K562 (cell line): ENCODE measurements at regions not wholly inside any gene's neighbourhood (a gene's known extent, or its start where the extent isn't known, plus 50 kb on each side); places are given as distances from the start of the nearest gene placed in this dataset.

Experiments used
- ERF ChIP-seq: fragments of 450-650 bp; formaldehyde crosslinking; IDR thresholded peaks from 2 replicates; pipeline ENCODE4 v1.4.0; 2020; ENCODE audit warnings: mild to moderate bottlenecking, mixed read lengths
- HIVEP1 ChIP-seq: fragments of 250-450 bp; sonication (Bioruptor Pico); IDR thresholded peaks from 2 replicates; pipeline ENCODE4 v1.4.0; 2020; ENCODE audit warnings: mild to moderate bottlenecking
- MBD2 ChIP-seq: sonication (generic); IDR thresholded peaks from 2 replicates; pipeline ENCODE4 v1.6.1; 2016; ENCODE audit warnings: low read depth, borderline replicate concordance
- VEZF1 ChIP-seq: fragments of 200-800 bp; sonication (Bioruptor generic); IDR thresholded peaks from 2 replicates; pipeline ENCODE4 v1.6.1; 2017; ENCODE audit warnings: missing genetic modification characterization, missing compliant biosample characterization
- ZBTB40 ChIP-seq, 2 experiments: fragments of 450-650 bp in 1 of 2; sonication (generic) in 1 of 2; formaldehyde crosslinking in 1 of 2; IDR thresholded peaks; 2 replicates each; pipeline versions ENCODE4 v1.7.1 to v1.9.0; 2016 to 2022; ENCODE audit warnings: inconsistent platforms in 1 of 2, mild to moderate bottlenecking in 1 of 2, missing genetic modification reagents in 1 of 2
- ZNF507 ChIP-seq: conservative IDR thresholded peaks from 2 replicates; pipeline ENCODE4 v1.6.1; 2017; ENCODE audit warnings: missing genetic modification characterization, missing compliant biosample characterization
- ZSCAN29 ChIP-seq: fragments of 450-650 bp; IDR thresholded peaks from 2 replicates; pipeline ENCODE4 v1.6.1; 2017

- TF ChIP-seq ZBTB40 (IDR thresholded peaks at IDR 0.05) (no peak), ZBTB40 (CRISPR knock-in tag; IDR thresholded peaks at IDR 0.05) (no peak), HIVEP1 (CRISPR knock-in tag) (no peak), ZSCAN29 (no peak), ZNF507 (no peak), VEZF1 (CRISPR knock-in tag) (no peak), MBD2 (no peak), ERF (no peak)
These were observed 703.7 kb upstream of the FZD8 start (continued) for GRCh38 chr10:36345807-36346206.
